Astrocyte of the cerebellum (primary cell): ENCODE measurements at regions not wholly inside any gene's neighbourhood (a gene's known extent, or its start where the extent isn't known, plus 50 kb on each side); places are given as distances from the start of the nearest gene placed in this dataset.
A peak's percentile ranks its signal among the peaks of the same experiment; 100 is the strongest.

ENCODE experiments used
- DNase-seq: peaks from one replicate; pipeline ENCODE4 v3.0.0-alpha.2; 2011; ENCODE audit warnings: low read depth
- H3K4me3 ChIP-seq: 2 replicates; pipeline ENCODE4 v1.5.1; 2011; ENCODE audit warnings: mild to moderate bottlenecking, low read depth, low read length, moderate library complexity
- in situ Hi-C: cut with HindIII; loops from 2 replicates; pipeline ENCODE4 v1.10.0; 2017; ENCODE audit warnings: low sequenced_read_pairs
- TF ChIP-seq, protein P1 (sequence below): IDR thresholded peaks from 2 replicates; pipeline ENCODE4 v1.5.1; 2012; ENCODE audit warnings: low read length, low read depth, moderate library complexity, mild to moderate bottlenecking; ENCODE audit errors: missing control alignments

DNA sequence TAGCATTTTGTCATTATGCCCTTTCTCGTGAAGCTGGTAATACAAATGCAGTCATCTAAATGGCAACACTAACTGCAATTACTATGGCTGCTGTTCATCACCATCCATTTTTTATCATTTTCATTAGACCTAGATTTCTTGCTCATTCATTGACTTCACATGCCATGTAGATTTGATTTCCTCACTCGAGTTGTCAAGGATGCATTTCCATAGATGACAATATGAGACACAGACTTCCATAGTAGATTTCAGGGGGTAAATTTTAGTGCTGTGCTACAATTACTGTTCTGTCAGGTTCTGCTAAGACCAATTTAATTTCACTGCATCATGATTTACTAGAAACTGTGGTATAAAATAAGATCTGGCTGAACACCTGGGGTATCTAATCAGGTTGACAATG lies 589.2 kb downstream of the SEMA5A start:
- no peak overlapping the region for H3K4me3 ChIP-seq
- TF ChIP-seq, protein P1, sequence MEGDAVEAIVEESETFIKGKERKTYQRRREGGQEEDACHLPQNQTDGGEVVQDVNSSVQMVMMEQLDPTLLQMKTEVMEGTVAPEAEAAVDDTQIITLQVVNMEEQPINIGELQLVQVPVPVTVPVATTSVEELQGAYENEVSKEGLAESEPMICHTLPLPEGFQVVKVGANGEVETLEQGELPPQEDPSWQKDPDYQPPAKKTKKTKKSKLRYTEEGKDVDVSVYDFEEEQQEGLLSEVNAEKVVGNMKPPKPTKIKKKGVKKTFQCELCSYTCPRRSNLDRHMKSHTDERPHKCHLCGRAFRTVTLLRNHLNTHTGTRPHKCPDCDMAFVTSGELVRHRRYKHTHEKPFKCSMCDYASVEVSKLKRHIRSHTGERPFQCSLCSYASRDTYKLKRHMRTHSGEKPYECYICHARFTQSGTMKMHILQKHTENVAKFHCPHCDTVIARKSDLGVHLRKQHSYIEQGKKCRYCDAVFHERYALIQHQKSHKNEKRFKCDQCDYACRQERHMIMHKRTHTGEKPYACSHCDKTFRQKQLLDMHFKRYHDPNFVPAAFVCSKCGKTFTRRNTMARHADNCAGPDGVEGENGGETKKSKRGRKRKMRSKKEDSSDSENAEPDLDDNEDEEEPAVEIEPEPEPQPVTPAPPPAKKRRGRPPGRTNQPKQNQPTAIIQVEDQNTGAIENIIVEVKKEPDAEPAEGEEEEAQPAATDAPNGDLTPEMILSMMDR = no peak
- in situ Hi-C loops = no loop called here
- DNase-seq = no peak

DNA sequence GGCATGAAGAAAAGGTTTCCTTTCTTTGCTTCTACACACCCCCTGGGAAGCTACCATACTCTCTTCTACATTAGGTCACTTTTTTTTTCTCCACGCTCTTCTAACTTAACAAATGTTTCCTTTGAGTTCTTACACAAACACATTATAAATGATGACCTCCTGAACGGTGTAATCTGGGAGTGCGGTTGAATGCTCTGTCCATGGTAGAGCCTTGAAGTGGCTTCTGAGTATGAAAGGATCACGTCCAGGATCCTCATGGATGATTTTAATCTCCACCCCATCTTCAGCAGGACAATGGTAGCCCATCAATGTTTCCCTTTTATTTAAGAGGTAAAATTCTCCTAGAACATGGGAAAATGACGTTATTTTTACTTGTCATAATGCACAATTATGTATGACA lies 587.3 kb downstream of the SEMA5A start:
- DNase-seq = no peak
- in situ Hi-C loops = no loop called here
- H3K4me3 ChIP-seq = no peak overlapping the region
- TF ChIP-seq, protein P1 = no peak

DNA sequence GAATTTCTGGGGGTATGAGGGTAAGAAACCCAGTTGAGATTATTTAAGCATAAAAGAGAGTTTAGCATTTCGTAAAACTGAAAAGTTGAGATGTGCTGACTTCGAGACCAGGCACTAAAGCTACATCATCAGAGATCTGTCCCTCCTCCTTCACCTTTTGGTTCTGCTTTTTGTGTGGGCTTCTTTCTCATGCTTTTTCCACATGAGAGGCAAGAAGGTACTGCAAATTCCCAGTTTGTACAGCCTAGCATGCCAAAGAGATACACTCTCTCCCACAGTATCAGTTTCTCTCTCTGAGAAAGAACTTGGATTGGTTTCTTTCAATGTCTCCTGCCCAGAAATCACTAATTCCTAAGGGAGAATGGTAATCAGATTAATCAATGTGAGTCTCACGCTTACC lies 584.7 kb downstream of the SEMA5A start:
- no peak overlapping the region for H3K4me3 ChIP-seq
- in situ Hi-C loops = no loop called here
- no peak for DNase-seq
- TF ChIP-seq, protein P1 = no peak

DNA sequence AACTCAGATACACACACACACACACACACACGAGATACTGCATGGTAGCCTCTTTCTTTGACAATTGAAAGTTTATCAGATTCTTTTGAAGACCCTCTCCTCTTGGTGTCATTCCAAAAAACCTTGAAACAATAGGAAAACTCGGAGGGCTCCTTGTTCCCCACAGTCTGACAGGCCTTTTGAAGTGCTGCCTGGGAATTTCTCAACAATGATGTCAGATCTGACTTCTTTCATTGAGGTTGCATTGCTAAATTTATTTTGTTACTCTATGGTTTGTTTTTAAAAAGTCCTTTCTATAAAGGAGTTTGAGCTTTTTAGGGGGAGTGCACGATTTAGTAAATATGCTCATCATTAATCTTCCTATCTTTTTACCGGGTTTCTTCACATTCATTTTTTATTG lies 583.9 kb downstream of the SEMA5A start:
- no peak for DNase-seq
- H3K4me3 ChIP-seq = no peak overlapping the region
- in situ Hi-C loops = no loop called here
- TF ChIP-seq, protein P1 = no peak

DNA sequence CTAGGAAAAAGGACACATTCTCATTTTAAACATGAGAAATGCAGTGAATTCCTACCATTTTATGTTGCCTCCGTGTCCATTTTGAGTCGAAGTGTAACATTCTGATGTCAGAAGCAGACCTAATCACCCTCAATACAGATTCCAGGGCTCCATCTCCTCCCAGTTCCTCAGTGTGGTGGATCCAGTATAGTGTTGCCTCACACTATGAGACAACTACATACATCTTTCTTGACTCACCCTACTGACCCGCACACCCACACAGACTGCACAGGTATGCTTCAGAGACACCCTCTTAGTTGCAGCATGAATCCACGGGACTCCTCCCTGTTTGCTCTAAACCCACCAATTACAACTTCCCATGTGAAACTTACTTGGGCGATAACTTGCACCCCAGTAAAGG lies 564.9 kb downstream of the SEMA5A start:
- TF ChIP-seq, protein P1 = no peak
- in situ Hi-C loops = no loop called here
- no peak overlapping the region for H3K4me3 ChIP-seq
- DNase-seq = no peak

DNA sequence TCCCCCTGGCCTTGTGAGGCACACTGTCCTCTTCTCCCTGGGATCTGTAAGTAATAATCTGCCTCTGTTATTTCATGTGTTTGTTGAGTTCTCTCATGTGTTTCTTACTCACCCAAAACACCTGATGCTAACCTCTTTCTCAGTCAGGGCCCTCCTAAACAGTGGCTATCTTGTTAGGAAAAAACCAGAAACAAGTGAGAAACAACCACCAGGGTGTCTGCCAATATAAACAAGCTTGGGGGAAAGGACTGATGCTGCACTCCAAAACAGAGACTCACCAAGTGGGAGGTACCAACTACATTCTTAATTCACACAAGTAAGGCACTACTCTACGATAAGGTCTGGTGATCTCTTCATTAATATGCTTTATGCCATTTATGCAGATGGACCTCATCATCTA lies 564.4 kb downstream of the SEMA5A start:
- in situ Hi-C loops = no loop called here
- TF ChIP-seq, protein P1 = no peak
- peak; percentile 11 for DNase-seq
- no peak overlapping the region for H3K4me3 ChIP-seq

DNA sequence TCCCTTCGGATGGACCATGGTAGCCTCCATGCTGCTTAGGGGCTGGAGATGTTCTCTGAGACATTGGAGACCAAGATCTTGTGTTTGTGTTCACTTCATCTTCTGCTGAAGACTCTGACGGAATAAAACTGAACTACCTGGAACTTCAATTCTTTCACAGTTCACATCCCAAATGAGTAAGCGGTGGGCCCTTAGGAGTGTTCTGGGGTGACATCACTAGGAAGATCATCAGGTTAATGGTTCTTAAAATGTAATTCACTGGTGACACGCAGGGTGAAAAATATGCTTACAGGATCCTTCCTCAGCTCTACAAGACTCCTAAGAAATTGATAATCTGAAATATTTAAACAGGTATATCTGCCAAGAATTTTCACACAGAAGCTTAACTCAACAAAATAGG lies 561.5 kb downstream of the SEMA5A start:
- DNase-seq = no peak
- TF ChIP-seq, protein P1 = no peak
- H3K4me3 ChIP-seq = no peak overlapping the region
- in situ Hi-C loops = no loop called here
